ENCODE measurements at regions not wholly inside any gene's neighbourhood (a gene's known extent, or its start where the extent isn't known, plus 50 kb on each side); places are given as distances from the start of the nearest gene placed in this dataset.
"Not testable (repeated sequence)": the region's sequence is repeated elsewhere in the genome, so short reads cannot be mapped to it uniquely, and the experiment has no call there.

GRCh38 chr19:28538579-28538978 lies 674.4 kb downstream of the UQCRFS1 start:
- TF ChIP-seq CTCF (conservative IDR thresholded peaks at IDR 0.05; ENCODE audit: low read depth, low read length); EZH2 (IDR thresholded peaks at IDR 0.05; ENCODE audit: borderline replicate concordance, low read depth, low read length, poor library complexity, severe bottlenecking): not testable (repeated sequence)
